Left lung (tissue), 4 donors: ENCODE measurements at regions not wholly inside any gene's neighbourhood (a gene's known extent, or its start where the extent isn't known, plus 50 kb on each side); places are given as distances from the start of the nearest gene placed in this dataset.

Experiments used
- ATAC-seq: fragments of 200-7000 bp; cut with Tn5 transposase; one replicate; pipeline ENCODE4 v1.9.1; 2020; ENCODE audit warnings: moderate library complexity
- DNase-seq, 4 donors: peaks; one replicate each; pipeline ENCODE4 v3.0.0-alpha.2; 2013 to 2020
- H3K27ac ChIP-seq, 2 donors: fragments of 200-600 bp; sonication (generic) in 1 of 2; one replicate each; pipeline versions ENCODE4 v1.5.0 to v1.8.0; 2020 to 2021
- H3K27me3 ChIP-seq, 2 donors: fragments of 200-600 bp; sonication (generic) in 1 of 2; one replicate each; pipeline versions ENCODE4 v1.5.0 to v1.8.0; 2020 to 2021
- H3K36me3 ChIP-seq, 2 donors: fragments of 200-600 bp; sonication (generic) in 1 of 2; one replicate each; pipeline versions ENCODE4 v1.5.0 to v1.8.0; 2020 to 2021
- H3K4me1 ChIP-seq, 2 donors: fragments of 200-600 bp; one replicate each; pipeline ENCODE4 v1.8.0; 2021
- H3K4me3 ChIP-seq, 2 donors: fragments of 200-600 bp; sonication (generic) in 1 of 2; one replicate each; pipeline versions ENCODE4 v1.5.0 to v1.8.0; 2020 to 2021; ENCODE audit warnings: mild to moderate bottlenecking in 1 of 2
- H3K9me3 ChIP-seq, 2 donors: fragments of 200-600 bp; sonication (generic) in 1 of 2; one replicate each; pipeline versions ENCODE4 v1.5.0 to v1.8.0; 2020 to 2021
- CTCF ChIP-seq, 2 donors: fragments of 200-600 bp; sonication (generic) in 1 of 2; IDR thresholded peaks; one replicate each; pipeline versions ENCODE4 v1.5.0 to v1.8.0; 2021; ENCODE audit warnings: antibody characterized with exemption in 2 of 2
- intact Hi-C, 2 donors: fragments of 100-400 bp; cut with DNase I; formaldehyde crosslinking; loops; one replicate each; pipeline versions ENCODE4 v1.11.2 to v1.14.2; 2022
- donor health status: DM: no; HTN: yes; CAD: no.
- donor health status: DM: no; HTN: no; CAD: no.

DNA sequence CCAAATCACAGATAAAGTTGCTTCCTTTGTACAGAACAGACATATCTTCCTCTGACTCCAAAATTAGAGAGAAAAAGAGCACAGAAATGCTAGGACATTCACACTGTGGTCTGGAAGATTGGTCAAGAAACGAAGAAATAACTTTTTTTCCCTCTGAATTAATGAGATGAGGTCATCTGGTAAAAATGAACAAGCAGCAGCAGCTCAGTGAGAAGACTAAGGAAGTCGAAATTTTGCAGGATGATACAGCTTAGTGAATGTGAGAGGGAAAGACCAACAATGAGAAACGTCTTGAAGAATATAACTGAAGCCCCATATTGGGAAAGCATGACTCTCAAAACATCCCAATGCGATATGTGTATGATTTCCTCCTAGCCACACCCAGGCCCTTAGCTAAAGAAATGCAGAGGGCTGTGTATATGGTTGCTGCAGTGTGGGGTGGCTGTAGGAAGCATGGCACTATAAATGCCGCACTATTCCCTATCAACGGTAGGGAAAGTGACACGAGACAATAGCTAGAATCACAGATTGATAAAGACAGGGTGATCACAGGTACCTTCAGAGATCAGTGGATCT is 208.6 kb downstream of the VEGFC start:
- intact Hi-C loops, result no loop called here
- DNase-seq (no peak), ATAC-seq (no peak)
- no peaks in the 10 kb centered on the region for H3K4me1 ChIP-seq
- TF ChIP-seq CTCF (IDR thresholded peaks at IDR 0.05), result no peak
- H3K9me3 ChIP-seq, result no peaks in the 10 kb centered on the region
- no peaks in the 10 kb centered on the region for H3K27me3 ChIP-seq
- H3K36me3 ChIP-seq, result no peaks in the 10 kb centered on the region
- H3K4me3 ChIP-seq, result no peak overlapping the region
- no peak overlapping the region for H3K27ac ChIP-seq

DNA sequence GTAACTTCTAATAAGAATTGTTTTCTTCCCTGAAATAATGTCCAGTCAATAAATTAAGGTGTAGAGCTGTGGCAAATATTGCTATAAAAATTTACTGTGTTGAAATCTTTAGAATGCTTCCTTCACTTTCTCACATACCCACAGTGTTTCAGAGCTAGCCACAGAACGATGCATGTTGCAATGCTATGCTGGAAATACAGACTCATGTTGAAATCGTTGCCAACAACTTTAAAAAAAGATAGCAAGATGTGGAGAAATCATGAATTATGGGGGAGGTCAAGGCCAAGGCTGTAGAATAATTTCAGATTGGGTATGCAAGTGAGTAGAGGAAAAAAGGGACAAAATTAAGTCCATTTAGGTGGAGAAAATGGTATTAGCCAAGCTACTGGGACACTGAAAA is 204.8 kb downstream of the VEGFC start:
- ATAC-seq (no peak), DNase-seq (peak in 2 of 4 donors; percentile 58 to 74)
- no peaks in the 10 kb centered on the region for H3K4me1 ChIP-seq
- no peak overlapping the region for H3K27ac ChIP-seq
- H3K4me3 ChIP-seq, result no peak overlapping the region
- H3K27me3 ChIP-seq, result no peaks in the 10 kb centered on the region
- no peaks in the 10 kb centered on the region for H3K9me3 ChIP-seq
- intact Hi-C loops, result no loop called here
- H3K36me3 ChIP-seq, result no peaks in the 10 kb centered on the region
- no peak for TF ChIP-seq CTCF (IDR thresholded peaks at IDR 0.05)

GRCh38 chr4:176588436-176588835 is 204.3 kb downstream of the VEGFC start:
- H3K36me3 ChIP-seq, result no peaks in the 10 kb centered on the region
- DNase-seq, result no peak
- intact Hi-C loops, result no loop called here

GRCh38 chr4:176592976-176593670 is 199.6 kb downstream of the VEGFC start:
- no peaks in the 10 kb centered on the region for H3K36me3 ChIP-seq
- no peaks in the 10 kb centered on the region for H3K4me1 ChIP-seq
- H3K27me3 ChIP-seq, result no peaks in the 10 kb centered on the region
- intact Hi-C loops, result no loop called here
- peak in 1 of 4 donors; percentile 50 for DNase-seq
- peaks cover 0 to 3% of the 10 kb centered on the region in 2 donors for H3K9me3 ChIP-seq
- H3K4me3 ChIP-seq, result no peak overlapping the region
- H3K27ac ChIP-seq, result no peak overlapping the region
- no peak for TF ChIP-seq CTCF (IDR thresholded peaks at IDR 0.05)
- ATAC-seq, result no peak

More at GRCh38 chr4:176588436-176588835, 204.3 kb downstream of the VEGFC start:
- Histone ChIP-seq H3K9me3 (no peaks in the 10 kb centered on the region), H3K27ac (no peak overlapping the region), H3K27me3 (no peaks in the 10 kb centered on the region), H3K4me3 (no peak overlapping the region), H3K4me1 (no peaks in the 10 kb centered on the region)
- TF ChIP-seq CTCF (IDR thresholded peaks at IDR 0.05), result no peak
- no peak for ATAC-seq

GRCh38 chr4:176593943-176594342 is 198.8 kb downstream of the VEGFC start:
- no peak overlapping the region for H3K4me3 ChIP-seq
- no peaks in the 10 kb centered on the region for H3K36me3 ChIP-seq
- no peak overlapping the region for H3K27ac ChIP-seq
- TF ChIP-seq CTCF (IDR thresholded peaks at IDR 0.05), result no peak
- H3K4me1 ChIP-seq, result no peaks in the 10 kb centered on the region
- no peaks in the 10 kb centered on the region for H3K27me3 ChIP-seq
- DNase-seq (no peak), ATAC-seq (peak; percentile 31)
- intact Hi-C loops, result no loop called here
- peaks cover 0 to 3% of the 10 kb centered on the region in 2 donors for H3K9me3 ChIP-seq
